Ramos (cell line): ENCODE measurements at regions not wholly inside any gene's neighbourhood (a gene's known extent, or its start where the extent isn't known, plus 50 kb on each side); places are given as distances from the start of the nearest gene placed in this dataset.

Experiments used
- in situ Hi-C: fragments of 300-500 bp; cut with MboI; formaldehyde crosslinking; loops from one replicate; pipeline ENCODE4 v1.14.3; 2022; ENCODE audit warnings: low sequenced_read_pairs; ENCODE audit not compliant: unreplicated experiment

DNA sequence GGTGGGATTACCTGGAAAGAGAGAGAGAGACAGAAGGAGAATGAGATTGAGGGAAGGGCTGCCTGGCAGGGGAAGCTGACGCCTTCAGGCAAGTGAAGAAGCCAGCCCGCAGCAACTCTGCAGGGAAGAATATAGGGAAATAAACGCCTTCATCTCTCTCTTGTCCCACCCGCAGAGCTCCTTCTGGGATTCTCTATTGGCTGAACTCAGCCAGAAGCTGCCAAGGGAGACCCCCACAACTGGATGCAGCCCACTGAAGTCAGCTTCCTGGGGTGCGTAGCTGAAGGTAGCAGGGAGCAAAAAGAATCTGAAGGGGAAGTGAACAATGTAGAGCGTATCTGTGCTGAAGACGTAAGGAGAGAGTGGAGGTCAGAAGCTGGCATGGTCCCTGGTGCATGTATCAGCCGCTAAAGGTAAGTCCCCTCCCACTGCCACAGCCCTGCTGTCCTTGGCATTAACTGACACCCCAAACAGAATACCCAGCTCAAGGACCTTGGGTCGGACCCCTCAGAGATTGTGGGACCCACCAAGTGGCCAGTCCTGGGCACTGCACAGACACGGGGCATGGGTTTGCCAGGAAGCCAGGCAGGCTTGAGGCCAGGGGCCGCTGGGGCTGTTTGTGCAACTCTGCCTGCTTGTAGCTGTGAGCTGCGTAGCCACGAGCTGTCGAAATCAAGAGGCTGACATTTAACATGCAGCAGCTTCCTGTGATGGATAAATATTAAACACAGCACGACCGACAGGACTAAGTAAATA, 469.9 kb downstream of the MN1 start:
- in situ Hi-C loops: no loop called here

GRCh38 chr22:27335102-27335660, 466.4 kb downstream of the MN1 start:
- in situ Hi-C loops: no loop called here

GRCh38 chr22:27336151-27337090, 465.1 kb downstream of the MN1 start:
- in situ Hi-C loops: no loop called here

DNA sequence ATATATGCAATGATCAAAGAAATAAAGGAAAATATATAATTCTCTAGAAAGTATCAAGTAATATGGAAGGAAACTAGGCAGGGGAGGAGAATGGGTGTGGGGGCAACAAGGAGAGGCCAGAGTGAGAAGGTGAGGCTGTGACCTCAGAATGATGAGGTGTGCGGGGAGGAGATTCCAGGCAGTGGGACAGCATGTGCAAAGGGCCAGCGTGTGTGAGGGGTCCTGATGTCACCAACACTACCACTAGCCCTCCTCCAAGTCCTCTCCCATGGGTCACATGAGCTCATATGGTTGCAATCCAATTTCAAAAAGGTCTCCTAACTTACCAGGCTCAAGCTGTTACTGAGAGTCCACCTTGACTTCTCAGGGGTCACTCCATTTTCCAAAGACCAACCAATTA, 463.9 kb downstream of the MN1 start:
- in situ Hi-C loops: no loop called here

DNA sequence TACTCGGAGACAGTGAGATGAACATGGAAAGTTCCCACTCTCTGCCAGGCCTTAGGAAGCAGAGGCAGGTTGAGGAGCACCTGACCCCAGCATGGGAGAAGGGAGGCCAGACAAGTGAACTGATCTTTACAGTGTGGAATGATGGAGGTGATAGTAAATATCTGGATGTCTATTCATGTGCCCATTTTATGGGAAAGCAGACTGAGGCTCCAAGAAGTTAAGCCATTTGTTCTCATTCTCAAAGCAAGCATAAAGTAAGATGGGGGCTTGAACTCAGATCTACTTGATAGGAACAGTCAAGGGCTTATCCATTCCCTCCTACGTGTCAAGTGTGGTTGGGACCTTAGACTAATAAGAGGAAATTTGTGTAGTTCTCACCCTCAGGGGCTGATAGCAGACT, 461.5 kb downstream of the MN1 start:
- in situ Hi-C loops: loop anchor here (10.0 kb wide), 1 partner anchor 65 kb away; no protein-coding TSS in a partner anchor

DNA sequence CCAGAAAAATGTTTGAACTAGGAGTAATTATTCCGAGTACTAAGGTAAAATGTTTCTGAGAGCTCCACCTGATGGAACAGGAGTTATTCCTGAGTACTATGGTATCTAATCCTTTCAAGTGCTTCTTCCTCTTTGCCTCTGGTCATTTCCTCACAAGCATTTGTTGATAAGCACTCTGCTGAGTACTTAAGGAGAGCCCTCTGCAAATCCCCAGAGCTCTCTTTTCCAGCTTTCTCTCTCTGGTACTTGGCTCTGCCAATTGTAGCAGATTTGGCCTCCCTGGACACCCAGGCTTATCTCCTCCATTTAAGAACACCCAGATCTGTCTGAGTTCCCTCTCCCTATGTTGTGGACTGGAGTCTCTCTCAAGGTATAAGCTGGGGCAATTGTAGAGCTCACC, 457.0 kb downstream of the MN1 start:
- in situ Hi-C loops: loop anchor here (10.0 kb wide), 1 partner anchor 60 kb away; no protein-coding TSS in a partner anchor

GRCh38 chr22:27345691-27346090, 455.9 kb downstream of the MN1 start:
- in situ Hi-C loops: loop anchor here (10.0 kb wide), 1 partner anchor 59 kb away; no protein-coding TSS in a partner anchor

GRCh38 chr22:27347951-27348350, 453.6 kb downstream of the MN1 start:
- in situ Hi-C loops: loop anchor here (10.0 kb wide), 1 partner anchor 57 kb away; no protein-coding TSS in a partner anchor

- in situ Hi-C loops: loop anchor here (10.0 kb wide), 1 partner anchor 56 kb away; no protein-coding TSS in a partner anchor
These were observed 452.9 kb downstream of the MN1 start for GRCh38 chr22:27348634-27349033.

- in situ Hi-C loops: loop anchor here (10.0 kb wide), 1 partner anchor 55 kb away; no protein-coding TSS in a partner anchor
These were observed 452.1 kb downstream of the MN1 start for GRCh38 chr22:27349456-27349855.

DNA sequence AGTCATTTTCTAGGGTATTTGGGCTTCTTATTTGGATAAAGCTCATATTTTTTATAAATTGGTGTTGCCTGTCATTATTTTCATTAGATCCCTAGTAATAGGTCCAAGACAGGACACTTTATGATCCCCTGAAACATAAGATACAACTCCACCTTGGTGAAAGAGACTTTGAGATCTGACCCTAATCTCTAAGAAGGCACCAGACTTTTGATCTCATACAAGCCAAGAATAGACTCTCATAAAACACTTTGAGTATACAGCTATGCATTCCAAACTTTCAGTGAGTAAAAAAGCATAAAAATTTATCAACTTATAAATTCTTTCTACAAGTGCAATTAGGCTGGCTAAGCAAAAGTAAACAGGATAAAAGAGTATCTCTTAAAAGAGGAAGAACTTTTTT, 451.2 kb downstream of the MN1 start:
- in situ Hi-C loops: no loop called here

GRCh38 chr22:27352426-27352825, 449.1 kb downstream of the MN1 start:
- in situ Hi-C loops: no loop called here

GRCh38 chr22:27358096-27358870, 443.3 kb downstream of the MN1 start:
- in situ Hi-C loops: no loop called here

GRCh38 chr22:27370269-27370668, 431.3 kb downstream of the MN1 start:
- in situ Hi-C loops: no loop called here

- in situ Hi-C loops: no loop called here
These were observed 430.6 kb downstream of the MN1 start for GRCh38 chr22:27370987-27371386.

DNA sequence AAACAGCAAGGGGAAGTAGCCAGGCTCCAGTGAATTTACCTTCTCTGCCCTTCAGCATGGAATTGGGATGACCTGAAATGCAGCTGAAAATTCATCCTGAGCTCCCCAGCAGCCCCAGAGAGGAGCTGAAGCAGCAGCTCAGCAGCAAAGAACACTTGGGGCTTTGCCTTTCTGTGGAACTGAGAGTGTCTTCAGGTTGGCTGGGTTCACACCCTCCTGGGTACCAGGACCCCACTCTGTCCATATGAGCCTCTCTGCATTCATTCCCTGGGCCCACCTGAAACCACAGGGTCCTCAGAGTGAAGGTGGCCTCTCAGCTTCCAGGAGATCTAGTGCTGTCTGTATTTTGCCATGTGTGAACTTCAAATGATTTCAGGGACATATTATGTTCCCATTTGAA, 429.2 kb downstream of the MN1 start:
- in situ Hi-C loops: no loop called here

DNA sequence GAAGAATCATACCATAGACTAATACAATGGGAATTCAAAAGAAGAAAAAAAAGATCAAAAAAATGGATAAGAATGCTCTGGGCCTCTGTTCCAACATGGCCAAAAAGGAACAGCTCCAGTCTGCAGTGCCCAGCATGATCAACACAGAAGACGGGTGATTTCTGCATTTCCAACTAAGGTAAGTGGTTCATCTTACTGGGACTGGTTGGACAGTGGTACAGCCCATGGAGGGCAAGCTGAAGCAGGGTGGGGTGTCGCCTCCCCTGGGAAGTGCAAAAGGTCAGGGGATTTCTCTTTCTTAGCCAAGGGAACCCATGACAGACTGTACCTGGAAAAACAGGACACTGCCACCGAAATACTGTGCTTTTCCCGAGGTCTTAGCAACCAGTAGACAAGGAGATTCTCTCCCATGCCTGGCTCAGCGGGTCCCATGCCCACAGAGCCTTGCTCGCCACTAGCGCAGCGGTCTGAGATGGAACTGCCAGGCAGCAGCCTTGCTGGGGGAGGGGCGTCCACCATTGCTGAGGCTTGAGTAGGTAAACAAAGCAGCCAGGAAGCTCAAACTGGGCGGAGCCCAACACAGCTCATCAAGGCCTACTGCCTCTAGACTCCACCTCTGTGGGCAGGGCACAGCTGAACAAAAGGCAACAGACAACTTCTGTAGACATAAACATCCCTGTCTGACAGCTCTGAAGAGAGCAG, 428.4 kb downstream of the MN1 start:
- in situ Hi-C loops: no loop called here

- in situ Hi-C loops: no loop called here
These were observed 423.9 kb downstream of the MN1 start for GRCh38 chr22:27377501-27378295.
